Calu3 (cell line): ENCODE measurements at regions not wholly inside any gene's neighbourhood (a gene's known extent, or its start where the extent isn't known, plus 50 kb on each side); places are given as distances from the start of the nearest gene placed in this dataset.

Experiments
- BruUV-seq: library from RNA; stranded (reverse); fragments of 400-500 nt; replicated peaks from 2 replicates; lab custom pipeline; 2021; lab: Mats Ljungman, UMichigan
- CTCF ChIA-PET: fragments of 300-600 bp; sonication (Branson Sonifier 250); formaldehyde crosslinking; loops from one replicate; lab custom pipeline; 2022; ENCODE audit warnings: antibody characterized with exemption; lab: Charles Lee
- DNase-seq: peaks from one replicate; pipeline ENCODE4 v3.0.0; 2022
- H3K27ac Mint-ChIP-seq: one replicate; pipeline ENCODE4 v1.8.0; 2022; ENCODE audit warnings: mixed read lengths; ENCODE audit not compliant: unreplicated experiment
- H3K27me3 Mint-ChIP-seq: one replicate; pipeline ENCODE4 v1.8.0; 2022; ENCODE audit warnings: mixed read lengths; ENCODE audit not compliant: unreplicated experiment
- H3K36me3 Mint-ChIP-seq: one replicate; pipeline ENCODE4 v1.8.0; 2022; ENCODE audit warnings: mild to moderate bottlenecking, moderate library complexity, mixed read lengths; ENCODE audit not compliant: insufficient read depth, unreplicated experiment
- H3K4me1 Mint-ChIP-seq: one replicate; pipeline ENCODE4 v1.8.0; 2022; ENCODE audit warnings: mild to moderate bottlenecking, low read depth, mixed read lengths; ENCODE audit not compliant: unreplicated experiment
- H3K4me3 Mint-ChIP-seq: one replicate; pipeline ENCODE4 v1.8.0; 2022; ENCODE audit warnings: mild to moderate bottlenecking, low read depth, moderate library complexity, mixed read lengths; ENCODE audit not compliant: unreplicated experiment
- H3K9me3 Mint-ChIP-seq: one replicate; pipeline ENCODE4 v1.8.0; 2022; ENCODE audit warnings: low read depth, mixed read lengths; ENCODE audit not compliant: unreplicated experiment
- intact Hi-C: fragments of 100-400 bp; cut with micrococcal nuclease; formaldehyde crosslinking; loops from one replicate; pipeline ENCODE4 v1.10.0; 2022; ENCODE audit not compliant: unreplicated experiment
- TF ChIP-seq, protein P1 (sequence below): fragments of 200-600 bp; IDR thresholded peaks from one replicate; pipeline ENCODE4 v1.8.0; 2022; ENCODE audit warnings: antibody characterized with exemption; ENCODE audit not compliant: unreplicated experiment

DNA sequence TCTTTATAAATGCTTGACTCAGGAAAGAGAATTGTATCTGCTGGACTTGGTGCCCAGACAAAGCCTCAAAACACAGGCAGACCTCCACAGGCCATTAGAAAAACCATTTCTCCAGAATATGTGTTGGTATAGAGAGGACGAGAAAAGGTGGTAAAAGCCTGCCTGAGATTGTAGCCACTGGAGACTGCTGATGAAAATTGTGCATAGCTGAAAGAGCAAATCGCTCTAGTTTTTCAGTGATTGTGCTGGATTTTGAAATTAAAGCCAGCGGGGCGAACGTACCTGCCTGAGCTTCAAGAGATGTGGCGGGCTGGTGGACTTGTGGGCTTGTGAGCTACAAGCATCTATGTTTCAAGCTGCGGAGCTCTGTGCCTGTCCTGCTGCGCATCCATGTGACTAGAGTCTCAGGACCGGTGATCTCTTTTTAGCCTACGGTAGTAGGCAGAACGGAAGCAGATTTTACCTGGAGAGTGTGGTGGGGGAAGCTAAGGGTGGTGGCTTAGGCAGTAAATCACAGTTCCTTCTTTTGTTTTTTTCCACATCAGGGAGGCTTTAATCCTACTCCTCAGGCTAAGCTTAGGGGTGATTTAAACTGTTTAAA is 193.6 kb downstream of the SREK1 start:
- H3K4me3 Mint-ChIP-seq, result no peak overlapping the region
- no peaks in the 10 kb centered on the region for H3K9me3 Mint-ChIP-seq
- TF ChIP-seq, protein P1, sequence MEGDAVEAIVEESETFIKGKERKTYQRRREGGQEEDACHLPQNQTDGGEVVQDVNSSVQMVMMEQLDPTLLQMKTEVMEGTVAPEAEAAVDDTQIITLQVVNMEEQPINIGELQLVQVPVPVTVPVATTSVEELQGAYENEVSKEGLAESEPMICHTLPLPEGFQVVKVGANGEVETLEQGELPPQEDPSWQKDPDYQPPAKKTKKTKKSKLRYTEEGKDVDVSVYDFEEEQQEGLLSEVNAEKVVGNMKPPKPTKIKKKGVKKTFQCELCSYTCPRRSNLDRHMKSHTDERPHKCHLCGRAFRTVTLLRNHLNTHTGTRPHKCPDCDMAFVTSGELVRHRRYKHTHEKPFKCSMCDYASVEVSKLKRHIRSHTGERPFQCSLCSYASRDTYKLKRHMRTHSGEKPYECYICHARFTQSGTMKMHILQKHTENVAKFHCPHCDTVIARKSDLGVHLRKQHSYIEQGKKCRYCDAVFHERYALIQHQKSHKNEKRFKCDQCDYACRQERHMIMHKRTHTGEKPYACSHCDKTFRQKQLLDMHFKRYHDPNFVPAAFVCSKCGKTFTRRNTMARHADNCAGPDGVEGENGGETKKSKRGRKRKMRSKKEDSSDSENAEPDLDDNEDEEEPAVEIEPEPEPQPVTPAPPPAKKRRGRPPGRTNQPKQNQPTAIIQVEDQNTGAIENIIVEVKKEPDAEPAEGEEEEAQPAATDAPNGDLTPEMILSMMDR, result no peak
- no peaks in the 10 kb centered on the region for H3K4me1 Mint-ChIP-seq
- H3K27ac Mint-ChIP-seq, result no peak overlapping the region
- no TSS peak for BruUV-seq
- intact Hi-C loops, result no loop called here
- no peak for DNase-seq
- peaks cover 89% of the 10 kb centered on the region for H3K27me3 Mint-ChIP-seq
- CTCF ChIA-PET, result no interaction called here
- no peaks in the 10 kb centered on the region for H3K36me3 Mint-ChIP-seq

DNA sequence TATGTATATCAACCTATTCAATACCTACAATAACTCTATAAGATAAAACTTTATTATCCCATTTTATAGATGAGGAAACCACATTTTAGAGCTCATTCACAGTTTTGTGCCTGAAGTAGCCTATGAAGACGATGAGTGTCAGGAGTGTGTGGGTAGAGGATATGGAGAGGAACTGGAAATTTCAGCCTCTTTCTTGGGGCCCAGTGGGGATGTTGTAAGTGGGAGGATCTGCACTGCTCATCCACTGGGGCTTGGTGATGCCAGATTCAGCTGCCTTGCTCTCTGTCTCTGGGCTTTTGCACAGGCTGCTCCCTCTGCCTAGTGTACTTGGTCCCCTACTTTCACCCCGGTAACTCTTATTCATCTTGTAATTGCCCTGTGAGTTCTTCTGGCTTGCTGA is 194.7 kb downstream of the SREK1 start:
- no peak overlapping the region for H3K27ac Mint-ChIP-seq
- H3K4me1 Mint-ChIP-seq, result no peaks in the 10 kb centered on the region
- no peak for DNase-seq
- no peak overlapping the region for H3K4me3 Mint-ChIP-seq
- H3K27me3 Mint-ChIP-seq, result peaks cover 78% of the 10 kb centered on the region
- TF ChIP-seq, protein P1, result no peak
- CTCF ChIA-PET, result no interaction called here
- H3K36me3 Mint-ChIP-seq, result no peaks in the 10 kb centered on the region
- intact Hi-C loops, result no loop called here
- BruUV-seq, result no TSS peak
- no peaks in the 10 kb centered on the region for H3K9me3 Mint-ChIP-seq

DNA sequence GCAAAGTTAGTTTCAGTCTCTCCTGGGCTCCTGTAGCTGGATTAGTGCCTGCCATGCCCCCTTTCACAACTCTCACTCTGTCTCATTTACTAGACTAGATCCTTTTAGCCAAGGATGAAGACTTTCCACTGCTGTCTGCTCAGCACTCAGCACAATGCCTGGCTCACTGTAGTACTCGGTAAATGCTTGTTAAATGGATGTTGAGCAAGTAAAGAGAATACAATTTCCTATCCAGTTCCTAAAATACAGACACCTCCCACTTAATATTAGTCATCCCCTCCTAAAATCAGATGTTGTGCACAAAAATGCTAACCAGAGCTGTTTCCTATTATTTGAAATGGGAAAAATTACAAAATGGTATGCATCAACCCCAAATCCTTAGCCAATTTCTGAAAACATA is 195.8 kb downstream of the SREK1 start:
- H3K27me3 Mint-ChIP-seq, result peaks cover 76% of the 10 kb centered on the region
- no peaks in the 10 kb centered on the region for H3K4me1 Mint-ChIP-seq
- no peak overlapping the region for H3K27ac Mint-ChIP-seq
- TF ChIP-seq, protein P1, result no peak
- no peak for DNase-seq
- no TSS peak for BruUV-seq
- CTCF ChIA-PET, result no interaction called here
- intact Hi-C loops, result no loop called here
- H3K4me3 Mint-ChIP-seq, result no peak overlapping the region
- no peaks in the 10 kb centered on the region for H3K36me3 Mint-ChIP-seq
- H3K9me3 Mint-ChIP-seq, result no peaks in the 10 kb centered on the region

DNA sequence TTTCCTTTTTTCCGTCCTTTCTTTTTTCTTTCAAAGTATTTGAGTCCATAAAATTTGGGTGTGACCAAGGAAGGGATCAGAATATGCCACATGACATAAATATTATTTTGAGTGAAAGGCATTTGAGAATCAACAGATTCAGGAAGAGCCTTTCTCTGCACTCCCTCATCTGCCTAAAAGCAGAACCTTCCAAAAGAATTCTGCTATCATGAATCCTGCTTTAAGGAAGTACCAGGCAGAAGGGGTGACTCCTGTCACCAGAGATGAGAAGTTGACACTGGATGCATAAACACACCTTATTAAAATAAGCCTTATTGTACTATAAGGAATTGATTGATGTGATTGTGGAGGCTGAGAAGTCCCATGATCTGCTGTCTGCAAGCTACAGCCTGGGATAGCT is 196.7 kb downstream of the SREK1 start:
- Mint-ChIP-seq H3K4me3 (no peak overlapping the region), H3K9me3 (no peaks in the 10 kb centered on the region), H3K27me3 (peaks cover 74% of the 10 kb centered on the region), H3K4me1 (no peaks in the 10 kb centered on the region), H3K36me3 (no peaks in the 10 kb centered on the region), H3K27ac (no peak overlapping the region)
- TF ChIP-seq, protein P1, result no peak
- no peak for DNase-seq
- CTCF ChIA-PET, result no interaction called here
- intact Hi-C loops, result no loop called here
- no TSS peak for BruUV-seq
